HG02981 (cell line): ENCODE measurements at regions not wholly inside any gene's neighbourhood (a gene's known extent, or its start where the extent isn't known, plus 50 kb on each side); places are given as distances from the start of the nearest gene placed in this dataset.

Experiments used
- ATAC-seq: cut with Tn5 transposase; IDR thresholded peaks from one replicate; pipeline ENCODE4 v1.9.1; 2021; ENCODE audit warnings: mild to moderate bottlenecking, moderate library complexity; ENCODE audit not compliant: unreplicated experiment

GRCh38 chr3:193825617-193826016 is 232.6 kb downstream of the OPA1 start:
- no peak for ATAC-seq

- ATAC-seq, result no peak
Measured at GRCh38 chr3:193826159-193826795, 233.3 kb downstream of the OPA1 start.

GRCh38 chr3:193827040-193827669 is 234.1 kb downstream of the OPA1 start:
- no peak for ATAC-seq

- no peak for ATAC-seq
Measured at GRCh38 chr3:193827871-193828270, 234.9 kb downstream of the OPA1 start.

GRCh38 chr3:193828477-193828876 is 235.5 kb downstream of the OPA1 start:
- no peak for ATAC-seq

GRCh38 chr3:193829781-193830180 is 236.8 kb downstream of the OPA1 start:
- no peak for ATAC-seq

- no peak for ATAC-seq
Measured at GRCh38 chr3:193830791-193831191, 237.8 kb downstream of the OPA1 start.

- peak; percentile 52 for ATAC-seq
Measured at GRCh38 chr3:193831495-193832455, 238.8 kb downstream of the OPA1 start.

- no peak for ATAC-seq
Measured at GRCh38 chr3:193832833-193833413, 239.9 kb downstream of the OPA1 start.

GRCh38 chr3:193833592-193833991 is 240.6 kb downstream of the OPA1 start:
- no peak for ATAC-seq

- ATAC-seq, result no peak
Measured at GRCh38 chr3:193835414-193835813, 242.4 kb downstream of the OPA1 start.

- no peak for ATAC-seq
Measured at GRCh38 chr3:193836511-193836910, 243.5 kb downstream of the OPA1 start.

- ATAC-seq, result no peak
Measured at GRCh38 chr3:193836918-193837317, 243.9 kb downstream of the OPA1 start.

GRCh38 chr3:193837347-193837827 is 244.4 kb downstream of the OPA1 start:
- ATAC-seq, result no peak

- ATAC-seq, result no peak
Measured at GRCh38 chr3:193840111-193840641, 247.2 kb downstream of the OPA1 start.

GRCh38 chr3:193841581-193841980 is 248.6 kb downstream of the OPA1 start:
- ATAC-seq, result no peak

GRCh38 chr3:193842029-193842798 is 249.2 kb downstream of the OPA1 start:
- ATAC-seq, result peak; percentile 52

- ATAC-seq, result no peak
Measured at GRCh38 chr3:193842832-193843473, 249.9 kb downstream of the OPA1 start.

GRCh38 chr3:193843474-193844301 is 250.7 kb downstream of the OPA1 start:
- peak; percentile 62 for ATAC-seq
